ENCODE measurements at regions not wholly inside any gene's neighbourhood (a gene's known extent, or its start where the extent isn't known, plus 50 kb on each side); places are given as distances from the start of the nearest gene placed in this dataset.

GRCh38 chr2:117299451-117299850, 515.0 kb upstream of the DDX18 start:
- TF ChIP-seq CTCF (conservative IDR thresholded peaks at IDR 0.05 in 1 of 2, IDR thresholded peaks at IDR 0.05 in 1 of 2; ENCODE audit: low read depth in 1 of 2, low read length in 2 of 2) (no peak), EZH2 (IDR thresholded peaks at IDR 0.05; ENCODE audit: low read length, missing control alignments) (no peak)
- H3K9ac ChIP-seq (ENCODE audit: insufficient read depth, low read length): no peak overlapping the region
- H3K4me2 ChIP-seq (ENCODE audit: extremely low read depth, insufficient read depth, low read length): no peak overlapping the region
- no peak overlapping the region for H3K27ac ChIP-seq (ENCODE audit: insufficient read depth, low read length)
- no peak overlapping the region for H2AFZ ChIP-seq (ENCODE audit: low read length)
- H3K79me2 ChIP-seq (ENCODE audit: control insufficient read depth, insufficient read depth, low read length): no peaks in the 10 kb centered on the region
- no peaks in the 10 kb centered on the region for H3K27me3 ChIP-seq (ENCODE audit: control insufficient read depth, insufficient read depth, low read length)
- DNase-seq (ENCODE audit: low read depth in 2 of 2): no peak
- no peaks in the 10 kb centered on the region for H3K4me1 ChIP-seq (ENCODE audit: control insufficient read depth, extremely low read depth, insufficient read depth, low read length)
- H4K20me1 ChIP-seq (ENCODE audit: control insufficient read depth, extremely low read depth, insufficient read depth, low read length): no peaks in the 10 kb centered on the region
- H3K36me3 ChIP-seq (ENCODE audit: control insufficient read depth, insufficient read depth, low read length): no peaks in the 10 kb centered on the region
- H3K9me3 ChIP-seq (ENCODE audit: control insufficient read depth, insufficient read depth, low read depth, low read length): no peaks in the 10 kb centered on the region
- H3K4me3 ChIP-seq (replicated peaks in 1 of 4; ENCODE audit: control extremely low read depth in 1 of 4, insufficient read depth in 1 of 4, low read depth in 3 of 4, low read length in 4 of 4): no peak overlapping the region

- Histone ChIP-seq H3K9ac (ENCODE audit: insufficient read depth, low read length) (no peak overlapping the region), H3K79me2 (ENCODE audit: control insufficient read depth, insufficient read depth, low read length) (no peaks in the 10 kb centered on the region), H4K20me1 (ENCODE audit: control insufficient read depth, extremely low read depth, insufficient read depth, low read length) (no peaks in the 10 kb centered on the region), H3K9me3 (ENCODE audit: control insufficient read depth, insufficient read depth, low read depth, low read length) (no peaks in the 10 kb centered on the region), H3K27me3 (ENCODE audit: control insufficient read depth, insufficient read depth, low read length) (no peaks in the 10 kb centered on the region), H2AFZ (ENCODE audit: low read length) (no peak overlapping the region), H3K4me1 (ENCODE audit: control insufficient read depth, extremely low read depth, insufficient read depth, low read length) (no peaks in the 10 kb centered on the region), H3K4me2 (ENCODE audit: extremely low read depth, insufficient read depth, low read length) (no peak overlapping the region), H3K36me3 (ENCODE audit: control insufficient read depth, insufficient read depth, low read length) (no peaks in the 10 kb centered on the region), H3K27ac (ENCODE audit: insufficient read depth, low read length) (no peak overlapping the region), H3K4me3 (replicated peaks in 1 of 4; ENCODE audit: control extremely low read depth in 1 of 4, insufficient read depth in 1 of 4, low read depth in 3 of 4, low read length in 4 of 4) (no peak overlapping the region)
- DNase-seq (ENCODE audit: low read depth in 2 of 2): no peak
- TF ChIP-seq CTCF (conservative IDR thresholded peaks at IDR 0.05 in 1 of 2, IDR thresholded peaks at IDR 0.05 in 1 of 2; ENCODE audit: low read depth in 1 of 2, low read length in 2 of 2) (no peak), EZH2 (IDR thresholded peaks at IDR 0.05; ENCODE audit: low read length, missing control alignments) (no peak)
Measured at GRCh38 chr2:117308861-117309770, 505.4 kb upstream of the DDX18 start.

GRCh38 chr2:117321816-117322215, 492.7 kb upstream of the DDX18 start:
- no peaks in the 10 kb centered on the region for H3K27me3 ChIP-seq (ENCODE audit: control insufficient read depth, insufficient read depth, low read length)
- H4K20me1 ChIP-seq (ENCODE audit: control insufficient read depth, extremely low read depth, insufficient read depth, low read length): no peaks in the 10 kb centered on the region
- no peaks in the 10 kb centered on the region for H3K79me2 ChIP-seq (ENCODE audit: control insufficient read depth, insufficient read depth, low read length)
- no peak for DNase-seq (ENCODE audit: low read depth in 2 of 2)
- no peaks in the 10 kb centered on the region for H3K9me3 ChIP-seq (ENCODE audit: control insufficient read depth, insufficient read depth, low read depth, low read length)
- no peak overlapping the region for H2AFZ ChIP-seq (ENCODE audit: low read length)
- H3K4me3 ChIP-seq (replicated peaks in 1 of 4; ENCODE audit: control extremely low read depth in 1 of 4, insufficient read depth in 1 of 4, low read depth in 3 of 4, low read length in 4 of 4): no peak overlapping the region
- no peaks in the 10 kb centered on the region for H3K4me1 ChIP-seq (ENCODE audit: control insufficient read depth, extremely low read depth, insufficient read depth, low read length)
- TF ChIP-seq EZH2 (IDR thresholded peaks at IDR 0.05; ENCODE audit: low read length, missing control alignments): no peak
- TF ChIP-seq CTCF (conservative IDR thresholded peaks at IDR 0.05 in 1 of 2, IDR thresholded peaks at IDR 0.05 in 1 of 2; ENCODE audit: low read depth in 1 of 2, low read length in 2 of 2): no peak
- H3K4me2 ChIP-seq (ENCODE audit: extremely low read depth, insufficient read depth, low read length): no peak overlapping the region
- no peak overlapping the region for H3K27ac ChIP-seq (ENCODE audit: insufficient read depth, low read length)
- H3K9ac ChIP-seq (ENCODE audit: insufficient read depth, low read length): no peak overlapping the region
- no peaks in the 10 kb centered on the region for H3K36me3 ChIP-seq (ENCODE audit: control insufficient read depth, insufficient read depth, low read length)

All from fibroblast of lung (primary cell).